ENCODE measurements at regions not wholly inside any gene's neighbourhood (a gene's known extent, or its start where the extent isn't known, plus 50 kb on each side); places are given as distances from the start of the nearest gene placed in this dataset.

DNA sequence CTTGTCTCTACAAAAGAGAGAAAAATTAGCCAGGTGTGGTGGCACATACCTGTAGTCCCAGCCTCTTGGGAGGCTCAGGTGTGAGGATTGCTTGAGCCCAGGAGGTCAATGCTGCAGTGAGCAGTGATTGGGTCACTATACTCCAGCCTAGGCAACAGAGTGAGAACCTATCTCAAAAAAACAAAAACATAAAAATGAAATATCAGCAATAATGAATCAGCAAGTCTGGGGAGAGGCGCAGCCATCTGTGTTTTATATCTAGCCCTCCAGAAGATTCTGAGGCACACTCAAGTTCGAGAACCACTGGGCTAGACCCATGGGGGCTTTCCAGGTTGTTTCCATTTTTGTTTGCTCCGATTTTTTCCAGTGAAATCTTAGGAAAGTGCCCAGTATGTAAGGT, 88.1 kb upstream of the BCL6 start:
- no peaks in the 10 kb centered on the region for H3K79me1 ChIP-seq (ENCODE audit: insufficient read depth, low read depth, low read length, poor library complexity, severe bottlenecking)
- H3K4me1 ChIP-seq (ENCODE audit: insufficient read depth, low read length) = no peaks in the 10 kb centered on the region
- TF ChIP-seq, protein P1, sequence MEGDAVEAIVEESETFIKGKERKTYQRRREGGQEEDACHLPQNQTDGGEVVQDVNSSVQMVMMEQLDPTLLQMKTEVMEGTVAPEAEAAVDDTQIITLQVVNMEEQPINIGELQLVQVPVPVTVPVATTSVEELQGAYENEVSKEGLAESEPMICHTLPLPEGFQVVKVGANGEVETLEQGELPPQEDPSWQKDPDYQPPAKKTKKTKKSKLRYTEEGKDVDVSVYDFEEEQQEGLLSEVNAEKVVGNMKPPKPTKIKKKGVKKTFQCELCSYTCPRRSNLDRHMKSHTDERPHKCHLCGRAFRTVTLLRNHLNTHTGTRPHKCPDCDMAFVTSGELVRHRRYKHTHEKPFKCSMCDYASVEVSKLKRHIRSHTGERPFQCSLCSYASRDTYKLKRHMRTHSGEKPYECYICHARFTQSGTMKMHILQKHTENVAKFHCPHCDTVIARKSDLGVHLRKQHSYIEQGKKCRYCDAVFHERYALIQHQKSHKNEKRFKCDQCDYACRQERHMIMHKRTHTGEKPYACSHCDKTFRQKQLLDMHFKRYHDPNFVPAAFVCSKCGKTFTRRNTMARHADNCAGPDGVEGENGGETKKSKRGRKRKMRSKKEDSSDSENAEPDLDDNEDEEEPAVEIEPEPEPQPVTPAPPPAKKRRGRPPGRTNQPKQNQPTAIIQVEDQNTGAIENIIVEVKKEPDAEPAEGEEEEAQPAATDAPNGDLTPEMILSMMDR (conservative IDR thresholded peaks at IDR 0.05) = no peak
- no peaks in the 10 kb centered on the region for H3K9me3 ChIP-seq (ENCODE audit: control insufficient read depth, low read depth, low read length)
- H3K4ac ChIP-seq (ENCODE audit: low read depth, low read length) = no peak overlapping the region
- no peak overlapping the region for H2BK120ac ChIP-seq (ENCODE audit: low read depth, low read length, poor library complexity, severe bottlenecking)
- H3K36me3 Mint-ChIP-seq (ENCODE audit: insufficient read depth in 1 of 3, low read depth in 3 of 3) = peaks cover 0 to 5% (median 0%) of the 10 kb centered on the region in 3 experiments; a peak in 2 of 7 replicates
- H2AK5ac ChIP-seq (ENCODE audit: insufficient read length, low read length) = no peak overlapping the region
- no peak overlapping the region for H2AFZ ChIP-seq (ENCODE audit: low read length)
- H2BK5ac ChIP-seq (ENCODE audit: insufficient read length, low read length) = no peak overlapping the region
- DNase-seq = no peak
- no peaks in the 10 kb centered on the region for H3K27me3 ChIP-seq (ENCODE audit: insufficient read depth, low read length)
- peaks cover 0 to 5% of the 10 kb centered on the region in 2 experiments; a peak in 1 of 5 replicates for H3K9me3 Mint-ChIP-seq
- H3K27ac Mint-ChIP-seq = no peak overlapping the region
- H3K4me3 Mint-ChIP-seq = no peak overlapping the region
- H3K23me2 ChIP-seq (ENCODE audit: insufficient read length, low read depth, low read length, poor library complexity, severe bottlenecking) = no peaks in the 10 kb centered on the region
- H4K5ac ChIP-seq (ENCODE audit: insufficient read length, low read depth, low read length) = no peak overlapping the region
- no peak overlapping the region for H3K27ac ChIP-seq (ENCODE audit: insufficient read length, low read depth, low read length)
- H3K14ac ChIP-seq (ENCODE audit: insufficient read depth, low read length) = no peak overlapping the region
- no peak overlapping the region for H3K56ac ChIP-seq (ENCODE audit: insufficient read length, low read depth, low read length)
- H2BK15ac ChIP-seq (ENCODE audit: low read depth, low read length) = no peak overlapping the region
- no peak overlapping the region for H3K23ac ChIP-seq (ENCODE audit: insufficient read length, low read depth, low read length)
- H2BK20ac ChIP-seq (ENCODE audit: low read depth, low read length, poor library complexity, severe bottlenecking) = no peak overlapping the region
- no peak overlapping the region for H3T11ph ChIP-seq (ENCODE audit: low read length)
- no peak overlapping the region for H3K4me2 ChIP-seq (ENCODE audit: insufficient read depth, insufficient read length, low read length)
- no peak overlapping the region for H3K18ac ChIP-seq (ENCODE audit: insufficient read length, low read depth, low read length)
- H3K79me2 ChIP-seq (ENCODE audit: insufficient read depth, low read length) = no peaks in the 10 kb centered on the region
- no CpG with 5 or more reads among the region's 3 CpGs for WGBS (ENCODE audit: extremely low coverage, insufficient read length, low lambda C conversion rate)
- no peaks in the 10 kb centered on the region for H4K20me1 ChIP-seq (ENCODE audit: control insufficient read depth, insufficient read depth, insufficient read length)
- no peak overlapping the region for H4K91ac ChIP-seq (ENCODE audit: insufficient read length, low read depth, low read length)
- H4K8ac ChIP-seq (replicated peaks; ENCODE audit: insufficient read length, low read depth, low read length) = no peak overlapping the region
- H3K9ac ChIP-seq (ENCODE audit: extremely low read depth, insufficient read length, low read length) = no peak overlapping the region
- H3K27me3 Mint-ChIP-seq (ENCODE audit: low read depth) = no peaks in the 10 kb centered on the region
- H3K4me1 Mint-ChIP-seq = peaks cover 5 to 7% of the 10 kb centered on the region in 2 experiments; a peak in 2 of 4 replicates
- no peak overlapping the region for H2BK12ac ChIP-seq (ENCODE audit: insufficient read length, low read depth, low read length)

Measured in H9 (cell line).